Glutamatergic neuron (in vitro differentiated cells): ENCODE measurements at regions not wholly inside any gene's neighbourhood (a gene's known extent, or its start where the extent isn't known, plus 50 kb on each side); places are given as distances from the start of the nearest gene placed in this dataset.
"Not testable (repeated sequence)": the region's sequence is repeated elsewhere in the genome, so short reads cannot be mapped to it uniquely, and the experiment has no call there.

Source experiments
- DNase-seq: peaks from one replicate; pipeline ENCODE4 v3.0.0; 2022
- H3K27ac Mint-ChIP-seq: one replicate; pipeline ENCODE4 v1.8.0; 2020; ENCODE audit warnings: mild to moderate bottlenecking, mixed read lengths, inconsistent platforms; ENCODE audit not compliant: unreplicated experiment
- H3K27me3 Mint-ChIP-seq: one replicate; pipeline ENCODE4 v1.8.0; 2020; ENCODE audit warnings: mild to moderate bottlenecking, moderate library complexity, mixed read lengths, inconsistent platforms; ENCODE audit not compliant: unreplicated experiment
- H3K36me3 Mint-ChIP-seq: one replicate; pipeline ENCODE4 v1.8.0; 2020; ENCODE audit warnings: mild to moderate bottlenecking, mixed read lengths, inconsistent platforms; ENCODE audit not compliant: unreplicated experiment
- H3K4me1 Mint-ChIP-seq: one replicate; pipeline ENCODE4 v1.8.0; 2020; ENCODE audit warnings: mild to moderate bottlenecking, low read depth, mixed read lengths, inconsistent platforms; ENCODE audit not compliant: unreplicated experiment
- H3K4me3 Mint-ChIP-seq: one replicate; pipeline ENCODE4 v1.8.0; 2020; ENCODE audit warnings: mild to moderate bottlenecking, mixed read lengths, inconsistent platforms; ENCODE audit not compliant: unreplicated experiment
- H3K9me3 Mint-ChIP-seq: one replicate; pipeline ENCODE4 v1.8.0; 2020; ENCODE audit warnings: mild to moderate bottlenecking, moderate library complexity, mixed read lengths, inconsistent platforms; ENCODE audit not compliant: unreplicated experiment
- TF ChIP-seq, protein P1 (sequence below): fragments of 200-600 bp; sonication (generic); IDR thresholded peaks from one replicate; pipeline ENCODE4 v1.5.0; 2021; ENCODE audit not compliant: partially characterized antibody, unreplicated experiment

GRCh38 chr6:137678451-137678850 lies 184.3 kb upstream of the OLIG3 start:
- Mint-ChIP-seq H3K36me3 (no peaks in the 10 kb centered on the region), H3K4me3 (no peak overlapping the region), H3K9me3 (no peaks in the 10 kb centered on the region), H3K4me1 (no peaks in the 10 kb centered on the region), H3K27me3 (no peaks in the 10 kb centered on the region), H3K27ac (no peak overlapping the region)
- no peak for DNase-seq
- TF ChIP-seq, protein P1, sequence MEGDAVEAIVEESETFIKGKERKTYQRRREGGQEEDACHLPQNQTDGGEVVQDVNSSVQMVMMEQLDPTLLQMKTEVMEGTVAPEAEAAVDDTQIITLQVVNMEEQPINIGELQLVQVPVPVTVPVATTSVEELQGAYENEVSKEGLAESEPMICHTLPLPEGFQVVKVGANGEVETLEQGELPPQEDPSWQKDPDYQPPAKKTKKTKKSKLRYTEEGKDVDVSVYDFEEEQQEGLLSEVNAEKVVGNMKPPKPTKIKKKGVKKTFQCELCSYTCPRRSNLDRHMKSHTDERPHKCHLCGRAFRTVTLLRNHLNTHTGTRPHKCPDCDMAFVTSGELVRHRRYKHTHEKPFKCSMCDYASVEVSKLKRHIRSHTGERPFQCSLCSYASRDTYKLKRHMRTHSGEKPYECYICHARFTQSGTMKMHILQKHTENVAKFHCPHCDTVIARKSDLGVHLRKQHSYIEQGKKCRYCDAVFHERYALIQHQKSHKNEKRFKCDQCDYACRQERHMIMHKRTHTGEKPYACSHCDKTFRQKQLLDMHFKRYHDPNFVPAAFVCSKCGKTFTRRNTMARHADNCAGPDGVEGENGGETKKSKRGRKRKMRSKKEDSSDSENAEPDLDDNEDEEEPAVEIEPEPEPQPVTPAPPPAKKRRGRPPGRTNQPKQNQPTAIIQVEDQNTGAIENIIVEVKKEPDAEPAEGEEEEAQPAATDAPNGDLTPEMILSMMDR, result no peak

GRCh38 chr6:137680705-137681346 lies 186.2 kb upstream of the TNFAIP3 start:
- no peaks in the 10 kb centered on the region for H3K9me3 Mint-ChIP-seq
- H3K36me3 Mint-ChIP-seq, result no peaks in the 10 kb centered on the region
- no peak overlapping the region for H3K4me3 Mint-ChIP-seq
- H3K27me3 Mint-ChIP-seq, result no peaks in the 10 kb centered on the region
- no peak overlapping the region for H3K27ac Mint-ChIP-seq
- DNase-seq, result no peak
- TF ChIP-seq, protein P1, result no peak
- H3K4me1 Mint-ChIP-seq, result no peaks in the 10 kb centered on the region

DNA sequence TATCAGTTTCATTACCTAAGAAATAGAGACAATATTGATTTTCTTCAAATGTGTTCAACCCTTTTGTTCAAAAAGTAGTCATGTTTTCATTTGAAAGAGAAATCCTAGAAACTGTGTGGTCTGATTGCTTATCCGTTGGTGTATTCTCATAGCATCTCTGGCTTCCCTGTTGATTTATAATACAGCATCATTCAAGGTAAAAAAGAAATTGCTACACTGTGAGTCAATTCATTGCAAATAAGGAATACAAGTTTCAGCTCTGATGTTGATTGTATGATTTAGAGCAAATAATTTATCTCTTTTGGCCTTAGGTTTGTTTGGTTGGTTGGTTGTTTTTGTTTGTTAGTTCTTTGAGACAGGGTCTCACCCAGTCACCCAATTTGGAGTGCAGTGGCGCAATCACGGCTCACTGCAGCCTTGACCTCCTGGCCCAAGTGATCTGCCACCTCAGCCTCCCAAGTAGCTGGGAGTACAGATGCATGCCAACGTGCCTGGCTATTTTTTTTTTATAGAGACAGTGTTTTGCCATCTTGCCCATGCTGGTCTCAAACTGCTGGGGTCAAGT lies 185.5 kb upstream of the TNFAIP3 start:
- no peaks in the 10 kb centered on the region for H3K4me1 Mint-ChIP-seq
- no peak overlapping the region for H3K4me3 Mint-ChIP-seq
- no peaks in the 10 kb centered on the region for H3K36me3 Mint-ChIP-seq
- no peak for DNase-seq
- no peaks in the 10 kb centered on the region for H3K9me3 Mint-ChIP-seq
- no peaks in the 10 kb centered on the region for H3K27me3 Mint-ChIP-seq
- no peak overlapping the region for H3K27ac Mint-ChIP-seq
- TF ChIP-seq, protein P1, result no peak

DNA sequence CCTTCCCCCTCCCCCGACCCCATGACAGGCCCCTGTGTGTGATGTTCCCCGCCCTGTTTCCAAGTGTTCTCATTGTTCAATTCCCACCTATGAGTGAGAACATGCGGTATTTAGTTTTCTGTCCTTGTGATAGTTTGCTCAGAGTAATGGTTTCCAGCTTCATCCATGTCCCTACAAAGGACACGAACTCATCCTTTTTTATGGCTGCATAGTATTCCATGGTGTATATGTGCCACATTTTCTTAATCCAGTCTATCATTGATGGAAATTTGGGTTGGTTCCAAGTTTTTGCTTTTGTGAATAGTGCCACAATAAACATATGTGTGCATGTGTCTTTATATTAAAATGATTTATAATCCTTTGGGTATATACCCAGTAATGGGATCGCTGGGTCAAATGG lies 184.4 kb upstream of the TNFAIP3 start:
- H3K27me3 Mint-ChIP-seq, H3K4me3 Mint-ChIP-seq, H3K36me3 Mint-ChIP-seq, DNase-seq, H3K27ac Mint-ChIP-seq, H3K4me1 Mint-ChIP-seq, H3K9me3 Mint-ChIP-seq: not testable (repeated sequence)

DNA sequence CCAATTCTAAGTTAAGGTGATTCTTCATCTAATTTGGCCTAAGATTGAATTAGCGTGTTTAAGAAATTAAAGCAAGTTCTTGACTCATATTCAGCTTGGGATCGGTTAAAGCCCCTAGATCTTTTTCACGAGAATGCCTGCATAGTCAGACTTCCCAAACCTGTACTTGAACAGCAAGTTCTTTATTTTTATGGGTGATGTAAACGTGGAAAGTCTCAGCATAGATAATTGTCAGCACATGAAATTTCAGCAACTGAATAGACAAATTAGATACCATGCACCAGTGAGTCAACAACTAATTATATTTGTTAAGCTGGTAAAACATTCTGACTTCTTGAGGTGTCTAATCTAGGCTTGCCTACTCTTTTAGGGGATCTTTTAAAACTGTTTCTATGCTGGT lies 183.1 kb upstream of the TNFAIP3 start:
- Mint-ChIP-seq H3K9me3 (no peaks in the 10 kb centered on the region), H3K27me3 (no peaks in the 10 kb centered on the region), H3K4me3 (no peak overlapping the region), H3K36me3 (no peaks in the 10 kb centered on the region), H3K27ac (no peak overlapping the region), H3K4me1 (no peaks in the 10 kb centered on the region)
- TF ChIP-seq, protein P1, result no peak
- DNase-seq, result no peak
